ENCODE measurements at regions not wholly inside any gene's neighbourhood (a gene's known extent, or its start where the extent isn't known, plus 50 kb on each side); places are given as distances from the start of the nearest gene placed in this dataset.
A peak's percentile ranks its signal among the peaks of the same experiment; 100 is the strongest.

- TF ChIP-seq HES2 (IDR thresholded peaks at IDR 0.05), result peak; percentile 27; the same call in 1 of the 2 replicates
- TF ChIP-seq SMC3 (IDR thresholded peaks at IDR 0.05), result peak; percentile 8; the same call in 1 of the 3 replicates
- TF ChIP-seq PHF8 (IDR thresholded peaks at IDR 0.05; ENCODE audit: borderline replicate concordance, low read depth), result no peak
- TF ChIP-seq CTCF (IDR thresholded peaks at IDR 0.05), result no peak
- no peak for TF ChIP-seq NFE2L2 (conservative IDR thresholded peaks at IDR 0.05; ENCODE audit: low read length)
- no peak for TF ChIP-seq ATOH8 (CRISPR knock-in tag; IDR thresholded peaks at IDR 0.05; ENCODE audit: low read depth)
- peak; percentile 88 to 91 for TF ChIP-seq CEBPB (IDR thresholded peaks at IDR 0.05)
- no peak for TF ChIP-seq SREBF2 (IDR thresholded peaks at IDR 0.05)
- no peak for TF ChIP-seq NR3C1 (IDR thresholded peaks at IDR 0.05)
- TF ChIP-seq USF2 (IDR thresholded peaks at IDR 0.05), result no peak
- no peak for TF ChIP-seq POLR2A (IDR thresholded peaks at IDR 0.05; ENCODE audit: low read length)
- TF ChIP-seq EHF (CRISPR knock-in tag; IDR thresholded peaks at IDR 0.05), result no peak
- no peak for TF ChIP-seq KDM5A (IDR thresholded peaks at IDR 0.05)
- TF ChIP-seq TFCP2L1 (CRISPR knock-in tag; IDR thresholded peaks at IDR 0.05), result no peak
- TF ChIP-seq ZNF302 (CRISPR knock-in tag; IDR thresholded peaks at IDR 0.05), result no peak
- no peak for TF ChIP-seq RFX5 (IDR thresholded peaks at IDR 0.05)
- TF ChIP-seq RCOR1 (IDR thresholded peaks at IDR 0.05; ENCODE audit: low read depth, low read length), result no peak
- no peak for TF ChIP-seq FOXS1 (CRISPR knock-in tag; IDR thresholded peaks at IDR 0.05)
- TF ChIP-seq RAD21 (conservative IDR thresholded peaks at IDR 0.05 in 1 of 2, IDR thresholded peaks at IDR 0.05 in 1 of 2), result no peak; a peak in 1 of 5 replicates
- TF ChIP-seq EP300 (IDR thresholded peaks at IDR 0.05), result peak; percentile 31 to 75; a peak in 2 of 5 replicates
- TF ChIP-seq EHMT2 (IDR thresholded peaks at IDR 0.05; ENCODE audit: low read depth), result no peak
- no peak for TF ChIP-seq HOXA7 (CRISPR knock-in tag; IDR thresholded peaks at IDR 0.05)
Measured at GRCh38 chrX:109847257-109848187, 114.5 kb upstream of the ACSL4 start (continued).

GRCh38 chrX:109848461-109849050, 115.5 kb upstream of the ACSL4 start:
- POLR2A ChIA-PET, result no interaction called here
- no peak for DNase-seq (ENCODE audit: low read depth in 1 of 2, low spot score in 1 of 2)
- WGBS (ENCODE audit: missing lambda C conversion rate), result 8% methylated on average over 3 of the region's 4 CpGs
- peaks cover 5% of the 10 kb centered on the region; the same call in 1 of the 3 replicates for H3K9me3 ChIP-seq
- H3K4me2 ChIP-seq, result no peak overlapping the region; the same call in 2 of the 3 replicates
- no peak for ATAC-seq
- FAIRE-seq, result no peak
- CTCF ChIA-PET, result interaction anchor here (0.6 to 3.6 kb wide), 7 partner anchors 9 to 1847 kb away, joined by 3 to 24 read pairs (median 3); no protein-coding TSS in a partner anchor
- H3K4me3 ChIP-seq, result no peak overlapping the region
- H3K4me1 ChIP-seq, result peaks cover 34% of the 10 kb centered on the region
- peak overlapping the region; percentile 60 to 80 for H3K27ac ChIP-seq
- TF ChIP-seq REST (IDR thresholded peaks at IDR 0.05) (no peak), RNF2 (IDR thresholded peaks at IDR 0.05; ENCODE audit: borderline replicate concordance, low read depth) (no peak), ELK1 (IDR thresholded peaks at IDR 0.05; ENCODE audit: low read depth, low read length) (no peak), RCOR1 (IDR thresholded peaks at IDR 0.05; ENCODE audit: low read depth, low read length) (no peak), GATA3 (IDR thresholded peaks at IDR 0.05; ENCODE audit: borderline replicate concordance) (no peak), USF2 (IDR thresholded peaks at IDR 0.05) (no peak), POLR2AphosphoS2 (conservative IDR thresholded peaks at IDR 0.05; ENCODE audit: low read length) (no peak), NR3C1 (IDR thresholded peaks at IDR 0.05) (no peak)
